ENCODE measurements at regions not wholly inside any gene's neighbourhood (a gene's known extent, or its start where the extent isn't known, plus 50 kb on each side); places are given as distances from the start of the nearest gene placed in this dataset.

DNA sequence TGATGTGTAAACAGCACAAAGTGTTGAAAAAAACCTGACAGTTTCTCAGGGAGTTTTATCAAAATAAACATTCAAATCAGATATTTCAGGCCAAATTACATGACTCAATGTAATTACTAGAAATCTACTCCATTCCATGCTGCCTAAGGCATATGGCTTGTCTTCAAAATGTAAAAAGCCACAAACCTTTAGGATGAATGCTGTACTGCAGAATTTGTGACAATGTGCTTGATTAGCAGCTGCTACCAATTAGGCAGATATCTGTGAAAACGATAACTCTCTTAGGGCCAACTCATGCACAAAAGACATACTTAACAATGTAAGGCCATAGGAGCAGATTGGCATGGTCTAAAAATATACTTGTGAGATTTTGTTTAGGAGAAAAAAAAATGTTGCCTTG, 267.0 kb downstream of the DACT1 start (continued):
- TF ChIP-seq, protein P1, sequence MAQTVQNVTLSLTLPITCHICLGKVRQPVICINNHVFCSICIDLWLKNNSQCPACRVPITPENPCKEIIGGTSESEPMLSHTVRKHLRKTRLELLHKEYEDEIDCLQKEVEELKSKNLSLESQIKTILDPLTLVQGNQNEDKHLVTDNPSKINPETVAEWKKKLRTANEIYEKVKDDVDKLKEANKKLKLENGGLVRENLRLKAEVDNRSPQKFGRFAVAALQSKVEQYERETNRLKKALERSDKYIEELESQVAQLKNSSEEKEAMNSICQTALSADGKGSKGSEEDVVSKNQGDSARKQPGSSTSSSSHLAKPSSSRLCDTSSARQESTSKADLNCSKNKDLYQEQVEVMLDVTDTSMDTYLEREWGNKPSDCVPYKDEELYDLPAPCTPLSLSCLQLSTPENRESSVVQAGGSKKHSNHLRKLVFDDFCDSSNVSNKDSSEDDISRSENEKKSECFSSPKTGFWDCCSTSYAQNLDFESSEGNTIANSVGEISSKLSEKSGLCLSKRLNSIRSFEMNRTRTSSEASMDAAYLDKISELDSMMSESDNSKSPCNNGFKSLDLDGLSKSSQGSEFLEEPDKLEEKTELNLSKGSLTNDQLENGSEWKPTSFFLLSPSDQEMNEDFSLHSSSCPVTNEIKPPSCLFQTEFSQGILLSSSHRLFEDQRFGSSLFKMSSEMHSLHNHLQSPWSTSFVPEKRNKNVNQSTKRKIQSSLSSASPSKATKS (CRISPR knock-in tag; IDR thresholded peaks at IDR 0.05) = no peak
- TF ChIP-seq KDM3A (CRISPR knock-in tag; IDR thresholded peaks at IDR 0.05; ENCODE audit: low read depth) (no peak), ZNF569 (CRISPR knock-in tag; IDR thresholded peaks at IDR 0.05; ENCODE audit: borderline replicate concordance) (no peak), SMARCE1 (IDR thresholded peaks at IDR 0.05; ENCODE audit: borderline replicate concordance) (no peak)
- TF ChIP-seq, protein P2, sequence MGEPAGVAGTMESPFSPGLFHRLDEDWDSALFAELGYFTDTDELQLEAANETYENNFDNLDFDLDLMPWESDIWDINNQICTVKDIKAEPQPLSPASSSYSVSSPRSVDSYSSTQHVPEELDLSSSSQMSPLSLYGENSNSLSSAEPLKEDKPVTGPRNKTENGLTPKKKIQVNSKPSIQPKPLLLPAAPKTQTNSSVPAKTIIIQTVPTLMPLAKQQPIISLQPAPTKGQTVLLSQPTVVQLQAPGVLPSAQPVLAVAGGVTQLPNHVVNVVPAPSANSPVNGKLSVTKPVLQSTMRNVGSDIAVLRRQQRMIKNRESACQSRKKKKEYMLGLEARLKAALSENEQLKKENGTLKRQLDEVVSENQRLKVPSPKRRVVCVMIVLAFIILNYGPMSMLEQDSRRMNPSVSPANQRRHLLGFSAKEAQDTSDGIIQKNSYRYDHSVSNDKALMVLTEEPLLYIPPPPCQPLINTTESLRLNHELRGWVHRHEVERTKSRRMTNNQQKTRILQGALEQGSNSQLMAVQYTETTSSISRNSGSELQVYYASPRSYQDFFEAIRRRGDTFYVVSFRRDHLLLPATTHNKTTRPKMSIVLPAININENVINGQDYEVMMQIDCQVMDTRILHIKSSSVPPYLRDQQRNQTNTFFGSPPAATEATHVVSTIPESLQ (CRISPR knock-in tag; conservative IDR thresholded peaks at IDR 0.05) = no peak

- H3K27ac ChIP-seq (ENCODE audit: extremely low read length, insufficient read depth, low read length) = no peak overlapping the region
- no peak overlapping the region for H3K4me2 ChIP-seq (ENCODE audit: low read depth, low read length)
- DNase-seq (ENCODE audit: low spot score) (no peak), ATAC-seq (no peak), FAIRE-seq (no peak)
- 2% methylated on average over 1 of the region's 1 CpG for WGBS (ENCODE audit: low lambda C conversion rate)
- ChIA-PET CTCF (ENCODE audit: low intra/inter-chr PET ratio, low total read pairs) (no interaction called here), POLR2A (no interaction called here)
- H3K9ac ChIP-seq (ENCODE audit: insufficient read depth, low read depth, low read length) = no peak overlapping the region
- in situ Hi-C loops (cut with HindIII; ENCODE audit: extremely low pct_ligation_motif_present, low pct_unique_long_range_greater_than_20kb) (no loop called here), intact Hi-C loops (cut with micrococcal nuclease; ENCODE audit: unreplicated experiment) (no loop called here)
- BruUV-seq (replicated peaks) = no TSS peak
- H3K4me1 ChIP-seq (ENCODE audit: insufficient read depth, low read length) = no peaks in the 10 kb centered on the region
- no peaks in the 10 kb centered on the region for H3K36me3 ChIP-seq (replicated peaks in 1 of 2; ENCODE audit: control insufficient read depth in 1 of 2, insufficient read depth in 2 of 2, low read length in 2 of 2)
- no peaks in the 10 kb centered on the region for H3K79me2 ChIP-seq (ENCODE audit: insufficient read depth, low read length)
- H4K20me1 ChIP-seq (ENCODE audit: insufficient read depth, low read length) = no peaks in the 10 kb centered on the region
- H3K4me3 ChIP-seq (replicated peaks in 1 of 3; ENCODE audit: insufficient read depth in 1 of 3, low read depth in 2 of 3, low read length in 3 of 3) = no peak overlapping the region
- H3K27me3 ChIP-seq (ENCODE audit: control insufficient read depth in 1 of 2, insufficient read depth in 2 of 2, low read length in 2 of 2) = no peaks in the 10 kb centered on the region; a peak in 1 of 5 replicates
- H3K9me3 ChIP-seq (ENCODE audit: low read length) = no peaks in the 10 kb centered on the region
- no peak overlapping the region for H2AFZ ChIP-seq (ENCODE audit: low read length)
- TF ChIP-seq PAWR (CRISPR knock-in tag; IDR thresholded peaks at IDR 0.05; ENCODE audit: borderline replicate concordance) (no peak), NCOA1 (CRISPR knock-in tag; IDR thresholded peaks at IDR 0.05) (no peak), ZNF549 (CRISPR knock-in tag; IDR thresholded peaks at IDR 0.05) (no peak), HMGXB4 (CRISPR knock-in tag; IDR thresholded peaks at IDR 0.05; ENCODE audit: borderline replicate concordance in 1 of 2, low read depth in 1 of 2) (no peak)
- TF ChIP-seq, protein P3, sequence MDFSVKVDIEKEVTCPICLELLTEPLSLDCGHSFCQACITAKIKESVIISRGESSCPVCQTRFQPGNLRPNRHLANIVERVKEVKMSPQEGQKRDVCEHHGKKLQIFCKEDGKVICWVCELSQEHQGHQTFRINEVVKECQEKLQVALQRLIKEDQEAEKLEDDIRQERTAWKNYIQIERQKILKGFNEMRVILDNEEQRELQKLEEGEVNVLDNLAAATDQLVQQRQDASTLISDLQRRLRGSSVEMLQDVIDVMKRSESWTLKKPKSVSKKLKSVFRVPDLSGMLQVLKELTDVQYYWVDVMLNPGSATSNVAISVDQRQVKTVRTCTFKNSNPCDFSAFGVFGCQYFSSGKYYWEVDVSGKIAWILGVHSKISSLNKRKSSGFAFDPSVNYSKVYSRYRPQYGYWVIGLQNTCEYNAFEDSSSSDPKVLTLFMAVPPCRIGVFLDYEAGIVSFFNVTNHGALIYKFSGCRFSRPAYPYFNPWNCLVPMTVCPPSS (IDR thresholded peaks at IDR 0.05) = no peak
- TF ChIP-seq, protein P4, sequence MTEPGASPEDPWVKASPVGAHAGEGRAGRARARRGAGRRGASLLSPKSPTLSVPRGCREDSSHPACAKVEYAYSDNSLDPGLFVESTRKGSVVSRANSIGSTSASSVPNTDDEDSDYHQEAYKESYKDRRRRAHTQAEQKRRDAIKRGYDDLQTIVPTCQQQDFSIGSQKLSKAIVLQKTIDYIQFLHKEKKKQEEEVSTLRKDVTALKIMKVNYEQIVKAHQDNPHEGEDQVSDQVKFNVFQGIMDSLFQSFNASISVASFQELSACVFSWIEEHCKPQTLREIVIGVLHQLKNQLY (CRISPR knock-in tag; IDR thresholded peaks at IDR 0.05) = no peak
Observed at GRCh38 chr14:58907803-58908202, 270.0 kb downstream of the DACT1 start.

Data from HepG2 (cell line).